ENCODE measurements at regions not wholly inside any gene's neighbourhood (a gene's known extent, or its start where the extent isn't known, plus 50 kb on each side); places are given as distances from the start of the nearest gene placed in this dataset.

GRCh38 chr12:93102744-93103143 is 173.6 kb upstream of the EEA1 start:
- H3K4me2 ChIP-seq (ENCODE audit: low read length), result no peak overlapping the region
- BruUV-seq (replicated peaks), result no TSS peak
- no peaks in the 10 kb centered on the region for H3K27me3 ChIP-seq (ENCODE audit: insufficient read depth, low read length)
- H2AFZ ChIP-seq (ENCODE audit: low read depth, low read length, poor library complexity, severe bottlenecking), result no peak overlapping the region
- DNase-seq (ENCODE audit: low read depth, low spot score), result no peak
- H3K9me2 ChIP-seq (ENCODE audit: insufficient read depth), result no peaks in the 10 kb centered on the region
- POLR2A ChIA-PET, result no interaction called here
- no peak for TF ChIP-seq ZFX (IDR thresholded peaks at IDR 0.05)
- no peak for TF ChIP-seq CEBPB (IDR thresholded peaks at IDR 0.05; ENCODE audit: low read depth)
- no peak for TF ChIP-seq POLR2A (IDR thresholded peaks at IDR 0.05; ENCODE audit: borderline replicate concordance, extremely low read depth, insufficient read depth, insufficient read length)
- TF ChIP-seq EZH2 (IDR thresholded peaks at IDR 0.05), result no peak
- TF ChIP-seq JUND (IDR thresholded peaks at IDR 0.05), result no peak
- no peak for TF ChIP-seq CBX3 (IDR thresholded peaks at IDR 0.05; ENCODE audit: low read depth)
- TF ChIP-seq MAX (IDR thresholded peaks at IDR 0.05), result no peak
- no peak for TF ChIP-seq SP1 (IDR thresholded peaks at IDR 0.05; ENCODE audit: low read depth)
- no peak for TF ChIP-seq ELF1 (IDR thresholded peaks at IDR 0.05; ENCODE audit: borderline replicate concordance, low read depth)
- TF ChIP-seq ZNF274 (IDR thresholded peaks at IDR 0.05; ENCODE audit: low read depth, low read length), result no peak
- TF ChIP-seq SIN3A (IDR thresholded peaks at IDR 0.05; ENCODE audit: low read depth), result no peak
- no peak for TF ChIP-seq EGR1 (IDR thresholded peaks at IDR 0.05; ENCODE audit: low read depth)
- TF ChIP-seq YY1 (IDR thresholded peaks at IDR 0.05; ENCODE audit: extremely low read depth, insufficient replicate concordance, low read depth, low read length), result no peak
- no peak for TF ChIP-seq SRF (IDR thresholded peaks at IDR 0.05; ENCODE audit: low read depth)
- TF ChIP-seq REST (IDR thresholded peaks at IDR 0.05; ENCODE audit: low read depth), result no peak
- TF ChIP-seq FOSL1 (IDR thresholded peaks at IDR 0.05; ENCODE audit: low read depth), result no peak
- H4K20me1 ChIP-seq (ENCODE audit: insufficient read depth), result no peaks in the 10 kb centered on the region
- no peak overlapping the region for H3K9ac ChIP-seq (ENCODE audit: low read length)
- H3K79me2 ChIP-seq (ENCODE audit: insufficient read depth, low read length), result no peaks in the 10 kb centered on the region
- H3K4me1 ChIP-seq (ENCODE audit: control insufficient read depth in 1 of 2, insufficient read depth in 2 of 2, low read length in 2 of 2), result no peaks in the 10 kb centered on the region
- ATAC-seq, result no peak
- H3K9me3 ChIP-seq (ENCODE audit: control insufficient read depth in 1 of 2, insufficient read depth in 1 of 2, low read depth in 1 of 2, low read length in 2 of 2), result no peaks in the 10 kb centered on the region
- CTCF ChIA-PET, result no interaction called here
- intact Hi-C loops (cut with micrococcal nuclease), result no loop called here
- RAD21 ChIA-PET (ENCODE audit: low non-redundant PET in 1 of 2, low total read pairs in 2 of 2, uncharacterized antibody in 2 of 2, unreplicated experiment in 2 of 2), result no interaction called here
- no peak overlapping the region for H3K4me3 ChIP-seq (replicated peaks in 1 of 2; ENCODE audit: low read depth in 1 of 2, low read length in 2 of 2)
- no peaks in the 10 kb centered on the region for H3K36me3 ChIP-seq (ENCODE audit: control insufficient read depth in 1 of 2, insufficient read depth in 2 of 2, low read length in 2 of 2)
- no peak overlapping the region for H3K27ac ChIP-seq (ENCODE audit: low read depth, low read length)
